ENCODE measurements at regions not wholly inside any gene's neighbourhood (a gene's known extent, or its start where the extent isn't known, plus 50 kb on each side); places are given as distances from the start of the nearest gene placed in this dataset.
"Not testable (repeated sequence)": the region's sequence is repeated elsewhere in the genome, so short reads cannot be mapped to it uniquely, and the experiment has no call there.

DNA sequence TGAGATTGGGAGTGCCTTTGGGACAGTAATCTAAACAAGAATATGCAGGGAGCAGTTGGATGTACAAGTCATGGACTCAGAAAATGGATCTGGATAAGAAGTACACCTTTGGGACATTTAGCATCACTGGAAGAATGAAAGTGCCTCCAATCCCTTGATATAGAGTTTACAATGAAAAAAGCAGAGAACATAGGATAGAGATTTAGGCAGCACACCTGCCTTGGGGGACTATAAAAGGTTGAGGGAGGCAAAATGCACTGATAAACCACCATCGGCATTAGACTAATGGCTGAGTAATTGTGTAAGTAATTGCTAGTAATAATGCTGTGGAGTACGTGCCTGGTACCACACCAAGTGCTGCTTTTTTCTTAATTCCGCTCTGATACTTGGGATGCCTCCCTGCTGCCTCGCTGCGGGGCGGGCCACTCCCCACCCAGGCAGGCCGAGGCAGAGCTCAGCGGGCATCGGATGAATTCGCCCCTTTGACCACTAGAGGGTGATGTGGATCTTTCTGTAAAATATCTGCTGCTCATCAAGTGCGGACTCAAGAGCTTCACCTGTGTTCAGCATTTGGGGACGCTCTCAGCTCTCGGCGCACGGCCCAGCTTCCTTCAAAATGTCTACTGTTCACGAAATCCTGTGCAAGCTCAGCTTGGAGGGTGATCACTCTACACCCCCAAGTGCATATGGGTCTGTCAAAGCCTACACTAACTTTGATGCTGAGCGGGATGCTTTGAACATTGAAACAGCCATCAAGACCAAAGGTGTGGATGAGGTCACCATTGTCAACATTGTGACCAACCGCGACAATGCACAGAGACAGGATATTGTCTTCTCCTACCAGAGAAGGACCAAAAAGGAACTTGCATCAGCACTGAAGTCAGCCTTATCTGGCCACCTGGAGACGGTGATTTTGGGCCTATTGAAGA, 99.9 kb downstream of the ANKRD18B start:
- no peaks in the 10 kb centered on the region for H3K9me3 ChIP-seq (ENCODE audit: control insufficient read depth in 2 of 2, low read length in 2 of 2)
- peaks cover 0 to 2% of the 10 kb centered on the region in 2 donors for H3K27me3 ChIP-seq (ENCODE audit: control insufficient read depth in 2 of 2, insufficient read depth in 2 of 2, low read length in 2 of 2)
- H3K9ac ChIP-seq (ENCODE audit: low read depth in 1 of 2, low read length in 2 of 2): no peak overlapping the region
- H3K36me3 ChIP-seq (ENCODE audit: control insufficient read depth in 2 of 2, insufficient read depth in 2 of 2, low read length in 2 of 2): no peaks in the 10 kb centered on the region
- H3K27ac ChIP-seq (ENCODE audit: low read depth in 2 of 2, low read length in 2 of 2): no peak overlapping the region
- H3K4me1 ChIP-seq (ENCODE audit: control insufficient read depth in 2 of 2, insufficient read depth in 2 of 2, low read length in 2 of 2): no peaks in the 10 kb centered on the region
- H3K4me3 ChIP-seq (ENCODE audit: low read length in 2 of 2): no peak overlapping the region

DNA sequence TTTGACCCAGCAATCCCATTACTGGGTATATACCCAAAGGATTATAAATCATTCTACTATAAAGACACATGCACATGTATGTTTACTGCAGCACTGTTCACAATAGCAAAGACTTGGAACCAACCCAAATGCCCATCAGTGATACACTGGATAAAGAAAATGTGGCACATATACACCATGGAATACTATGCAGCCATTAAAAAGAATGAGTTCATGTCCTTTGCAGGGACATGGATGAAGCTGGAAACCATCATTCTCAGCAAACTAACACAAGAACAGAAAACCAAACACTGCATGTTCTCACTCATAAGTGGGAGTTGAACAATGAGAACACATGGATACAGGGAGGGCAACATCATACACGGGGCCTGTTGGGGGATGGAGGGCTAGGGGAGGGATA, 104.3 kb downstream of the ANKRD18B start:
- H3K9me3 ChIP-seq (ENCODE audit: control insufficient read depth in 2 of 2, low read length in 2 of 2); H3K9ac ChIP-seq (ENCODE audit: low read depth in 1 of 2, low read length in 2 of 2); H3K27me3 ChIP-seq (ENCODE audit: control insufficient read depth in 2 of 2, insufficient read depth in 2 of 2, low read length in 2 of 2); H3K27ac ChIP-seq (ENCODE audit: low read depth in 2 of 2, low read length in 2 of 2); H3K36me3 ChIP-seq (ENCODE audit: control insufficient read depth in 2 of 2, insufficient read depth in 2 of 2, low read length in 2 of 2); H3K4me3 ChIP-seq (ENCODE audit: low read length in 2 of 2); H3K4me1 ChIP-seq (ENCODE audit: control insufficient read depth in 2 of 2, insufficient read depth in 2 of 2, low read length in 2 of 2): not testable (repeated sequence)

DNA sequence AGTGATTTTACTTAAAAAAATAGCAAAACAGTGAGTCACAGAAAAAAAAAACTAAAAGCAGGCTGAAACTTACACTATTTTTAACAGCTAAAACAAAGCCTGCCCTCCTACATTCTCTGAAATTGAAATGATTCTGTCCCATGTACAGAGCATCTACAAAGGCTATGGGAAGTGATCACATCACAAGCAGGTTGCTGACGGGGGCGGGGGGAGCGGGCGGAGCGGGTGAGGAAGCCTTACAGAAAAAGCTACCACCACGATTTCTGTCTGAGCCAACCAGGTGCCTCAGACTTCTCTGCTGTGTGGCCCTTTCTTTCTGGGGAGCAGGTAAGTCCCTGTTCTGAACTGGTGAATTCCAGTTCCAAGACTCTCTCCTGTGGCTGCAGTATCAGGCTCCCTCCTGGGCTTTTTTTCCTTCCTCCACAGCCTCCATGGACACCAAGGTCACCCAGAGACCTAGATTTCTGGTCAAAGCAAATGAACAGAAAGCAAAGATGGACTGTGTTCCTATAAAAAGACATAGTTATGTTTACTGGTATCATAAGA, 104.9 kb downstream of the ANKRD18B start:
- Histone ChIP-seq H3K4me1 (ENCODE audit: control insufficient read depth in 2 of 2, insufficient read depth in 2 of 2, low read length in 2 of 2) (no peaks in the 10 kb centered on the region), H3K9me3 (ENCODE audit: control insufficient read depth in 2 of 2, low read length in 2 of 2) (no peaks in the 10 kb centered on the region), H3K36me3 (ENCODE audit: control insufficient read depth in 2 of 2, insufficient read depth in 2 of 2, low read length in 2 of 2) (no peaks in the 10 kb centered on the region), H3K9ac (ENCODE audit: low read depth in 1 of 2, low read length in 2 of 2) (no peak overlapping the region), H3K4me3 (ENCODE audit: low read length in 2 of 2) (no peak overlapping the region), H3K27ac (ENCODE audit: low read depth in 2 of 2, low read length in 2 of 2) (no peak overlapping the region), H3K27me3 (ENCODE audit: control insufficient read depth in 2 of 2, insufficient read depth in 2 of 2, low read length in 2 of 2) (peaks cover 2 to 3% of the 10 kb centered on the region in 2 donors)

DNA sequence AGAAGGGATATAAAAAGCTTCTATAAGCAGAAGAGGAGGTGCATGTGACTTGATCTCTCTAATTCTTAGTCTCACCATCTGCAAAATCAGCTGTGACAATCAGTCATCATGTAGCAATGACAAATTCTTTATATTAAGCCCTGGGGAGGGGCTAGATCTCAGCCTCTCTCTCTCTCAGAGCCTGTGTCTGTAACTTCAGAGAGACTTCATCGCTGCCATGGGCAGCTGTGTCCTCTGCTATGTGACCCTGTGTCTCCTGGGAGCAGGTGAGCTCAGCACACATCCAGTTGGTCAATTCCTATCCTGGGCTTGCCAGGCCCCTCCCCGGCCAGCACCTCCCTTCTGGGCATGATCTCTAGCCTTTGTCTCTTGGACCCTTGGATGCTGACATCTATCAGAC, 109.6 kb downstream of the ANKRD18B start:
- Histone ChIP-seq H3K9ac (ENCODE audit: low read depth in 1 of 2, low read length in 2 of 2) (no peak overlapping the region), H3K9me3 (ENCODE audit: control insufficient read depth in 2 of 2, low read length in 2 of 2) (no peaks in the 10 kb centered on the region), H3K36me3 (ENCODE audit: control insufficient read depth in 2 of 2, insufficient read depth in 2 of 2, low read length in 2 of 2) (no peaks in the 10 kb centered on the region), H3K27me3 (ENCODE audit: control insufficient read depth in 2 of 2, insufficient read depth in 2 of 2, low read length in 2 of 2) (peaks cover 4 to 22% of the 10 kb centered on the region in 2 donors), H3K27ac (ENCODE audit: low read depth in 2 of 2, low read length in 2 of 2) (no peak overlapping the region), H3K4me1 (ENCODE audit: control insufficient read depth in 2 of 2, insufficient read depth in 2 of 2, low read length in 2 of 2) (no peaks in the 10 kb centered on the region), H3K4me3 (ENCODE audit: low read length in 2 of 2) (no peak overlapping the region)

DNA sequence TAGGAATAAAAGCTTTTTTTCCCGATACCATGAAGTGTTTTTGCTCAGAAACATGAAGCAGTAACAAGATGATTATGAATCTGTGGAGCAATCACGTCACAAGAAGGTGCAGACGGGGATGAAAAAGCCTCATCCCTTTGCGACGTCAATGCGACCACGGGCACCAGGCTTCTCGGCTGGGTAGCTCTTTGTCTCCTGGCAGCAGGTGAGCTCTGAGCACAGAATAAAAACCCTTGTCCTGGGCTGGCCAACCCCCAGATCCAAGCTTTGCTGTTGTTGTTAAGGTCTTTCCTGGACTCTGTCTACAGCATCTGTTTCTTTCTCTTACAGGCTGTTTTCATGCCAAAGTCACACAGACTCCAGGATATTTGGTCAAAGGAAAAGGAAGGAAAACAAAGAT, 113.8 kb downstream of the ANKRD18B start:
- H3K4me3 ChIP-seq (ENCODE audit: low read length in 2 of 2): no peak overlapping the region
- no peak overlapping the region for H3K9ac ChIP-seq (ENCODE audit: low read depth in 1 of 2, low read length in 2 of 2)
- H3K4me1 ChIP-seq (ENCODE audit: control insufficient read depth in 2 of 2, insufficient read depth in 2 of 2, low read length in 2 of 2): no peaks in the 10 kb centered on the region
- no peaks in the 10 kb centered on the region for H3K9me3 ChIP-seq (ENCODE audit: control insufficient read depth in 2 of 2, low read length in 2 of 2)
- H3K27ac ChIP-seq (ENCODE audit: low read depth in 2 of 2, low read length in 2 of 2): no peak overlapping the region
- peaks cover 2 to 28% of the 10 kb centered on the region in 2 donors for H3K27me3 ChIP-seq (ENCODE audit: control insufficient read depth in 2 of 2, insufficient read depth in 2 of 2, low read length in 2 of 2)
- H3K36me3 ChIP-seq (ENCODE audit: control insufficient read depth in 2 of 2, insufficient read depth in 2 of 2, low read length in 2 of 2): no peaks in the 10 kb centered on the region

DNA sequence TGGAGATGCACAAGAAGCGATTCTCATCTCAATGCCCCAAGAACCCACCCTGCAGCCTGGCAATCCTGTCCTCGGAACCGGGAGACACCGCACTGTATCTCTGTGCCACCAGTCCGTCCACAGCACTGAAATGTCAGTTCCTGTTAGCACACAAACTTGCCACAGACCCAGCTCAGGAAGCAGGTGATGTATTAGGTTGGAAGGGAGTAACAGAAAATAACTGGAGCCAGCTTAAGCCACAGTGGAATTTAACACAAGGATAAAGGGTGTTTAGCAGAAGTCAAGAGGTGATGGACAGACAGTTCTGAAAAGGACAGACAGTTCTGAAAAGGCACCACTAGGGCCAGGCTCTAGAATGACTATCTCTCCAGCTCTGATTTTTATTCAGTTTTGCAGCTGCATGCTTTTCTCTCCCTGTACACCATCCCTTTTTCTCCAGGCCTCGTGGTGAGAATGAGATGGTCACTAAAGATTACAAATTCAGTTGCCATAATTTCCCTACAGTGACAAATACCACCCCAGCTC, 114.4 kb downstream of the ANKRD18B start:
- H3K36me3 ChIP-seq (ENCODE audit: control insufficient read depth in 2 of 2, insufficient read depth in 2 of 2, low read length in 2 of 2): no peaks in the 10 kb centered on the region
- peaks cover 2 to 28% of the 10 kb centered on the region in 2 donors for H3K27me3 ChIP-seq (ENCODE audit: control insufficient read depth in 2 of 2, insufficient read depth in 2 of 2, low read length in 2 of 2)
- H3K9ac ChIP-seq (ENCODE audit: low read depth in 1 of 2, low read length in 2 of 2): no peak overlapping the region
- no peak overlapping the region for H3K27ac ChIP-seq (ENCODE audit: low read depth in 2 of 2, low read length in 2 of 2)
- no peaks in the 10 kb centered on the region for H3K4me1 ChIP-seq (ENCODE audit: control insufficient read depth in 2 of 2, insufficient read depth in 2 of 2, low read length in 2 of 2)
- no peaks in the 10 kb centered on the region for H3K9me3 ChIP-seq (ENCODE audit: control insufficient read depth in 2 of 2, low read length in 2 of 2)
- H3K4me3 ChIP-seq (ENCODE audit: low read length in 2 of 2): no peak overlapping the region

DNA sequence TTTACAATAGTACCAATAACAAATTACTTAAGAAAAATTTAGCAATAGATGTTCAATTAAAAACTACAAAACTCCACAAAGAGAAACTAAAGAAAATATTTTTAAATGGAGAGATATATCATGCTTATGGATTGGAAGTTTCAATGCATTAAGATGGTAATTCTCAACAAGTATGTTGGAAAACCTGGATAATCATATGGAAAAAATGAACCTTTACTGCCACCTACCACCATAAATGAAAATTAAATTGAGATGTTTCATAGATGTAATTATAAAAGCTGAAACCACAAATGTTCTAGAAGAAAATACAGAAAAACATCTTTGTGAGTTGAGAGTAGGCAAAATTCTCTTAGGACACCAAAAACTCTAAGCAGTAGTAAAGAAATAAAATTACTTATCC, 121.7 kb downstream of the ANKRD18B start:
- no peaks in the 10 kb centered on the region for H3K36me3 ChIP-seq (ENCODE audit: control insufficient read depth in 2 of 2, insufficient read depth in 2 of 2, low read length in 2 of 2)
- H3K9me3 ChIP-seq (ENCODE audit: control insufficient read depth in 2 of 2, low read length in 2 of 2): no peaks in the 10 kb centered on the region
- H3K4me3 ChIP-seq (ENCODE audit: low read length in 2 of 2): no peak overlapping the region
- H3K4me1 ChIP-seq (ENCODE audit: control insufficient read depth in 2 of 2, insufficient read depth in 2 of 2, low read length in 2 of 2): no peaks in the 10 kb centered on the region
- H3K27ac ChIP-seq (ENCODE audit: low read depth in 2 of 2, low read length in 2 of 2): no peak overlapping the region
- H3K9ac ChIP-seq (ENCODE audit: low read depth in 1 of 2, low read length in 2 of 2): no peak overlapping the region
- peaks cover 2 to 6% of the 10 kb centered on the region in 2 donors for H3K27me3 ChIP-seq (ENCODE audit: control insufficient read depth in 2 of 2, insufficient read depth in 2 of 2, low read length in 2 of 2)

DNA sequence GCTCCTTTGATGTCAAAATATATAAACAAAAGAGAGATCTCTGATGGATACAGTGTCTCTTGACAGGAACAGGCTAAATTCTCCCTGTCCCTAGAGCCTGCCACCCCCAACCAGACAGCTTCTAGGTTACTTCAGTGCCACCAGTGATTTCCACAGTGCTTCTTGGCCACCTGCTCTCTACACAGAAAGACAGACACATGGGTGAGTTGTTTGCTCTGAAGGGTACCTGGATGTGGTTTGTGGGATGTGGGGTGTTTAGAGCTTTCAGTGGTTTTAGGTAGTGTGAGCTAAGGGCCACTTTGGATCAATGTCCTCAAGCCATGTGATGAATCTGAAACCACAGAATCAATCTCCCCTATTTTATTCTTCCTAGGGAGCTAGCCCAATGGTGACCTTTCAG, 125.4 kb downstream of the ANKRD18B start:
- H3K4me1 ChIP-seq (ENCODE audit: control insufficient read depth in 2 of 2, insufficient read depth in 2 of 2, low read length in 2 of 2): no peaks in the 10 kb centered on the region
- no peak overlapping the region for H3K27ac ChIP-seq (ENCODE audit: low read depth in 2 of 2, low read length in 2 of 2)
- H3K4me3 ChIP-seq (ENCODE audit: low read length in 2 of 2): no peak overlapping the region
- no peak overlapping the region for H3K9ac ChIP-seq (ENCODE audit: low read depth in 1 of 2, low read length in 2 of 2)
- H3K36me3 ChIP-seq (ENCODE audit: control insufficient read depth in 2 of 2, insufficient read depth in 2 of 2, low read length in 2 of 2): no peaks in the 10 kb centered on the region
- H3K9me3 ChIP-seq (ENCODE audit: control insufficient read depth in 2 of 2, low read length in 2 of 2): no peaks in the 10 kb centered on the region
- peaks cover 0 to 10% of the 10 kb centered on the region in 2 donors for H3K27me3 ChIP-seq (ENCODE audit: control insufficient read depth in 2 of 2, insufficient read depth in 2 of 2, low read length in 2 of 2)

DNA sequence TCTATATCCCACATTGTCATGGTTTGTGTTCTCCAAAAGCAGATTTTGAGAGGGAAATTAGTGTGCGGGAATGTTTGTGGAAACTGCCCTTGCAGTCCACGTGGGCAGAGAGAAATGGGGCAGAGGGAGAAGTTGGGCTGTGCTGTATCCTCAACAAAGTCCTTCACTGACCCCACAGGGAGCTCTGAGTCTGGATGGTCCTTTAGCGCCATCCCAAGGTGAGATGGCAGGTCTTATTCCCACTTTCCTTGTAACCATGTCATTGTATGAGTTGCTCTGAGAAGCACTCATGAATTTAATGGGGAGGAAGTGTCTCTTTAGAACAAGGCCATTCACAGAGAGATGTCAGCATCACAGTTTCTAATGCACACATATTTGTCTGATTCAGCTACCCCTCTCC, 127.1 kb downstream of the ANKRD18B start:
- H3K36me3 ChIP-seq (ENCODE audit: control insufficient read depth in 2 of 2, insufficient read depth in 2 of 2, low read length in 2 of 2): no peaks in the 10 kb centered on the region
- H3K4me3 ChIP-seq (ENCODE audit: low read length in 2 of 2): no peak overlapping the region
- no peak overlapping the region for H3K9ac ChIP-seq (ENCODE audit: low read depth in 1 of 2, low read length in 2 of 2)
- H3K27ac ChIP-seq (ENCODE audit: low read depth in 2 of 2, low read length in 2 of 2): no peak overlapping the region
- no peaks in the 10 kb centered on the region for H3K4me1 ChIP-seq (ENCODE audit: control insufficient read depth in 2 of 2, insufficient read depth in 2 of 2, low read length in 2 of 2)
- H3K27me3 ChIP-seq (ENCODE audit: control insufficient read depth in 2 of 2, insufficient read depth in 2 of 2, low read length in 2 of 2): peaks cover 0 to 13% of the 10 kb centered on the region in 2 donors
- no peaks in the 10 kb centered on the region for H3K9me3 ChIP-seq (ENCODE audit: control insufficient read depth in 2 of 2, low read length in 2 of 2)

DNA sequence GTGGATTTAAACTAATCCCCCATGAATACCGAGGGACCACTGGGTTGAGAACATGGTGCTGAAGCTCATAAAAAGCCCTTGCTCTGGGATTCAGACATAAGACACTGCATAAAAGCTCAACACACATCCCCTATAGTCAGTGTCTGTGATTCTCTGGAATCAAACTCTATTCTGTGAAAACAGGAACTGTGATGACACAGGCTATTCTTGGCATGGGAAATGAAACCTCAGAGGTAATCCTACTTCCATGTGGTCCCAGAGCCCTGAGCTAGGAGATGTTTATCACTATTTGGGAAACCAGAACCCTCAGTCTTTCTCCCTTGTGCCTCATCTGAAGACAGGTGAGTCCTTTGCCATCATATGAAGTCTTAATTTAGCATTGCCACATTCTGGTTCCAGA, 135.4 kb upstream of the PRSS3 start:
- Histone ChIP-seq H3K4me3 (ENCODE audit: low read length in 2 of 2) (no peak overlapping the region), H3K9me3 (ENCODE audit: control insufficient read depth in 2 of 2, low read length in 2 of 2) (no peaks in the 10 kb centered on the region), H3K4me1 (ENCODE audit: control insufficient read depth in 2 of 2, insufficient read depth in 2 of 2, low read length in 2 of 2) (no peaks in the 10 kb centered on the region), H3K9ac (ENCODE audit: low read depth in 1 of 2, low read length in 2 of 2) (no peak overlapping the region), H3K27ac (ENCODE audit: low read depth in 2 of 2, low read length in 2 of 2) (no peak overlapping the region), H3K36me3 (ENCODE audit: control insufficient read depth in 2 of 2, insufficient read depth in 2 of 2, low read length in 2 of 2) (no peaks in the 10 kb centered on the region), H3K27me3 (ENCODE audit: control insufficient read depth in 2 of 2, insufficient read depth in 2 of 2, low read length in 2 of 2) (no peaks in the 10 kb centered on the region)

Measured in mucosa of rectum (tissue), 2 donors.